HUES6 (cell line): ENCODE measurements at regions not wholly inside any gene's neighbourhood (a gene's known extent, or its start where the extent isn't known, plus 50 kb on each side); places are given as distances from the start of the nearest gene placed in this dataset.

ENCODE experiments used
- H3K27ac ChIP-seq: 2 replicates; pipeline ENCODE4 v1.7.0; 2013; ENCODE audit warnings: low read depth, mild to moderate bottlenecking, low read length, inconsistent platforms
- H3K27me3 ChIP-seq: 2 replicates; pipeline ENCODE4 v1.6.1; 2013; ENCODE audit warnings: low read length; ENCODE audit not compliant: control insufficient read depth, insufficient read depth
- H3K36me3 ChIP-seq: 2 replicates; pipeline ENCODE4 v1.6.1; 2013; ENCODE audit warnings: low read length; ENCODE audit not compliant: control insufficient read depth, insufficient read depth
- H3K4me1 ChIP-seq: 2 replicates; pipeline ENCODE4 v1.6.1; 2013; ENCODE audit warnings: low read length; ENCODE audit not compliant: control insufficient read depth, insufficient read depth
- H3K4me3 ChIP-seq: 2 replicates; pipeline ENCODE4 v1.5.1; 2013; ENCODE audit warnings: low read depth, low read length
- H3K9ac ChIP-seq: one replicate; pipeline ENCODE4 v1.6.1; 2013; ENCODE audit warnings: mild to moderate bottlenecking, low read length
- H3K9me3 ChIP-seq: 2 replicates; pipeline ENCODE4 v1.6.1; 2013; ENCODE audit warnings: low read depth, low read length; ENCODE audit not compliant: control insufficient read depth, insufficient read depth

- Histone ChIP-seq H3K9ac (no peak overlapping the region), H3K4me1 (no peaks in the 10 kb centered on the region), H3K36me3 (no peaks in the 10 kb centered on the region), H3K9me3 (no peaks in the 10 kb centered on the region), H3K27me3 (no peaks in the 10 kb centered on the region), H3K27ac (no peak overlapping the region), H3K4me3 (no peak overlapping the region)
Observed at GRCh38 chr10:124283949-124284250, 134.8 kb downstream of the OAT start.

- H3K36me3 ChIP-seq: no peaks in the 10 kb centered on the region
- H3K9ac ChIP-seq: no peak overlapping the region
- H3K9me3 ChIP-seq: peaks cover 4% of the 10 kb centered on the region; the same call in 1 of the 2 replicates
- no peaks in the 10 kb centered on the region for H3K4me1 ChIP-seq
- no peak overlapping the region for H3K27ac ChIP-seq
- no peak overlapping the region for H3K4me3 ChIP-seq
- H3K27me3 ChIP-seq: no peaks in the 10 kb centered on the region
Observed at GRCh38 chr10:124283215-124283948, 135.3 kb downstream of the OAT start.

GRCh38 chr10:124282326-124282725 is 136.4 kb downstream of the OAT start:
- Histone ChIP-seq H3K9me3 (peaks cover 7% of the 10 kb centered on the region; the same call in 1 of the 2 replicates), H3K4me1 (no peaks in the 10 kb centered on the region), H3K36me3 (no peaks in the 10 kb centered on the region), H3K27me3 (no peaks in the 10 kb centered on the region), H3K4me3 (no peak overlapping the region), H3K27ac (no peak overlapping the region), H3K9ac (no peak overlapping the region)

- Histone ChIP-seq H3K27me3 (no peaks in the 10 kb centered on the region), H3K9ac (no peak overlapping the region), H3K36me3 (no peaks in the 10 kb centered on the region), H3K4me1 (no peaks in the 10 kb centered on the region), H3K27ac (no peak overlapping the region), H3K9me3 (peaks cover 7% of the 10 kb centered on the region; the same call in 1 of the 2 replicates), H3K4me3 (no peak overlapping the region)
Observed at GRCh38 chr10:124281666-124282065, 137.1 kb downstream of the OAT start.

GRCh38 chr10:124280916-124281315 is 137.8 kb downstream of the OAT start:
- no peaks in the 10 kb centered on the region for H3K27me3 ChIP-seq
- no peak overlapping the region for H3K27ac ChIP-seq
- H3K9me3 ChIP-seq: peaks cover 7% of the 10 kb centered on the region; the same call in 1 of the 2 replicates
- no peaks in the 10 kb centered on the region for H3K36me3 ChIP-seq
- H3K4me1 ChIP-seq: no peaks in the 10 kb centered on the region
- no peak overlapping the region for H3K4me3 ChIP-seq
- no peak overlapping the region for H3K9ac ChIP-seq

- Histone ChIP-seq H3K9ac (no peak overlapping the region), H3K4me3 (no peak overlapping the region), H3K9me3 (peaks cover 8% of the 10 kb centered on the region; the same call in 1 of the 2 replicates), H3K4me1 (no peaks in the 10 kb centered on the region), H3K27ac (no peak overlapping the region), H3K27me3 (no peaks in the 10 kb centered on the region), H3K36me3 (no peaks in the 10 kb centered on the region)
Observed at GRCh38 chr10:124279882-124280281, 138.8 kb downstream of the OAT start.

GRCh38 chr10:124279298-124279697 is 139.4 kb downstream of the OAT start:
- H3K27me3 ChIP-seq: no peaks in the 10 kb centered on the region
- no peaks in the 10 kb centered on the region for H3K4me1 ChIP-seq
- H3K9ac ChIP-seq: no peak overlapping the region
- no peaks in the 10 kb centered on the region for H3K36me3 ChIP-seq
- no peak overlapping the region for H3K27ac ChIP-seq
- H3K4me3 ChIP-seq: no peak overlapping the region
- H3K9me3 ChIP-seq: peaks cover 9% of the 10 kb centered on the region; the same call in 1 of the 2 replicates

GRCh38 chr10:124278356-124278755 is 140.4 kb downstream of the OAT start:
- no peak overlapping the region for H3K4me3 ChIP-seq
- H3K36me3 ChIP-seq: no peaks in the 10 kb centered on the region
- no peak overlapping the region for H3K27ac ChIP-seq
- no peak overlapping the region for H3K9ac ChIP-seq
- H3K27me3 ChIP-seq: no peaks in the 10 kb centered on the region
- H3K9me3 ChIP-seq: peaks cover 14% of the 10 kb centered on the region
- H3K4me1 ChIP-seq: no peaks in the 10 kb centered on the region

- Histone ChIP-seq H3K27me3 (no peaks in the 10 kb centered on the region), H3K36me3 (no peaks in the 10 kb centered on the region), H3K4me1 (no peaks in the 10 kb centered on the region), H3K9me3 (peaks cover 20% of the 10 kb centered on the region), H3K4me3 (no peak overlapping the region), H3K9ac (no peak overlapping the region), H3K27ac (no peak overlapping the region)
Observed at GRCh38 chr10:124273141-124273540, 145.6 kb downstream of the OAT start.

- Histone ChIP-seq H3K4me3 (no peak overlapping the region), H3K27ac (no peak overlapping the region), H3K36me3 (no peaks in the 10 kb centered on the region), H3K9me3 (peaks cover 20% of the 10 kb centered on the region), H3K4me1 (no peaks in the 10 kb centered on the region), H3K9ac (no peak overlapping the region), H3K27me3 (no peaks in the 10 kb centered on the region)
Observed at GRCh38 chr10:124271676-124272075, 147.0 kb downstream of the OAT start.

- H3K4me3 ChIP-seq: no peak overlapping the region
- no peak overlapping the region for H3K9ac ChIP-seq
- H3K36me3 ChIP-seq: no peaks in the 10 kb centered on the region
- no peak overlapping the region for H3K27ac ChIP-seq
- H3K27me3 ChIP-seq: no peaks in the 10 kb centered on the region
- peaks cover 20% of the 10 kb centered on the region for H3K9me3 ChIP-seq
- no peaks in the 10 kb centered on the region for H3K4me1 ChIP-seq
Observed at GRCh38 chr10:124270530-124271327, 148.0 kb downstream of the OAT start.
